HEK293 (cell line): ENCODE measurements at regions not wholly inside any gene's neighbourhood (a gene's known extent, or its start where the extent isn't known, plus 50 kb on each side); places are given as distances from the start of the nearest gene placed in this dataset.

Experiments
- REST ChIP-seq: fragments of 450-650 bp; formaldehyde crosslinking; IDR thresholded peaks from 2 replicates; pipeline ENCODE4 v1.5.1; 2016; ENCODE audit warnings: missing biosample characterization, missing genetic modification characterization
- ZBTB1 ChIP-seq: fragments of 450-650 bp; formaldehyde crosslinking; IDR thresholded peaks from 2 replicates; pipeline ENCODE4 v1.5.1; 2016; ENCODE audit warnings: missing biosample characterization, missing genetic modification characterization
- ZNF292 ChIP-seq: fragments of 450-650 bp; formaldehyde crosslinking; IDR thresholded peaks from 2 replicates; pipeline ENCODE4 v1.5.1; 2016; ENCODE audit warnings: low read depth, missing biosample characterization, missing genetic modification characterization, borderline replicate concordance

GRCh38 chr5:179464631-179465030 lies 85.7 kb upstream of the RUFY1 start:
- TF ChIP-seq REST (tag by site-specific recombination) (no peak), ZNF292 (tag by site-specific recombination) (no peak), ZBTB1 (tag by site-specific recombination) (no peak)
